ENCODE measurements at regions not wholly inside any gene's neighbourhood (a gene's known extent, or its start where the extent isn't known, plus 50 kb on each side); places are given as distances from the start of the nearest gene placed in this dataset.

GRCh38 chr11:82080160-82080559 lies 653.5 kb downstream of the FAM181B start:
- no peak for TF ChIP-seq SIN3A (IDR thresholded peaks at IDR 0.05; ENCODE audit: borderline replicate concordance, low read depth, low read length)
- no peak for TF ChIP-seq ZSCAN20 (CRISPR knock-in tag; IDR thresholded peaks at IDR 0.05; ENCODE audit: borderline replicate concordance)
- TF ChIP-seq NFE2 (CRISPR knock-in tag; IDR thresholded peaks at IDR 0.05), result no peak
- TF ChIP-seq MAZ (IDR thresholded peaks at IDR 0.05; ENCODE audit: borderline replicate concordance, low read depth, low read length), result no peak
- TF ChIP-seq MAZ (CRISPR knock-in tag; IDR thresholded peaks at IDR 0.05; ENCODE audit: low read depth), result no peak
